Colonic mucosa (tissue), 4 donors: ENCODE measurements at regions not wholly inside any gene's neighbourhood (a gene's known extent, or its start where the extent isn't known, plus 50 kb on each side); places are given as distances from the start of the nearest gene placed in this dataset.

Source experiments
- DNase-seq: peaks from one replicate; pipeline ENCODE4 v3.0.0-alpha.2; 2020
- H3K27ac ChIP-seq: fragments of 200-600 bp; one replicate; pipeline ENCODE4 v1.8.0; 2021
- H3K27me3 ChIP-seq: fragments of 200-600 bp; one replicate; pipeline ENCODE4 v1.8.0; 2021
- H3K36me3 ChIP-seq: fragments of 200-600 bp; one replicate; pipeline ENCODE4 v1.8.0; 2021
- H3K4me1 ChIP-seq: fragments of 200-600 bp; one replicate; pipeline ENCODE4 v1.8.0; 2021; ENCODE audit warnings: mild to moderate bottlenecking
- H3K4me3 ChIP-seq: fragments of 200-600 bp; one replicate; pipeline ENCODE4 v1.8.0; 2021
- H3K9ac ChIP-seq, 2 donors: one replicate each; pipeline ENCODE4 v1.7.0; 2013; ENCODE audit warnings: control low read depth in 2 of 2, low read depth in 2 of 2, low read length in 2 of 2
- H3K9me3 ChIP-seq: fragments of 200-600 bp; one replicate; pipeline ENCODE4 v1.8.0; 2021
- CTCF ChIP-seq: fragments of 200-600 bp; IDR thresholded peaks from one replicate; pipeline ENCODE4 v1.8.0; 2022; ENCODE audit warnings: antibody characterized with exemption, mild to moderate bottlenecking
- intact Hi-C: fragments of 100-400 bp; cut with DNase I; formaldehyde crosslinking; loops from one replicate; pipeline ENCODE4 v1.14.1; 2022
- donor health status: healthy.
- donor health status: DM: no; HTN: no; CAD: no.
- donor health status: DM: no; HTN: no; CAD: no.

GRCh38 chr20:48015943-48016723 is 230.9 kb upstream of the SULF2 start:
- Histone ChIP-seq H3K36me3 (no peaks in the 10 kb centered on the region), H3K4me3 (no peak overlapping the region), H3K9ac (no peak overlapping the region), H3K27me3 (no peaks in the 10 kb centered on the region), H3K9me3 (no peaks in the 10 kb centered on the region), H3K4me1 (no peaks in the 10 kb centered on the region), H3K27ac (no peak overlapping the region)
- no peak for DNase-seq
- intact Hi-C loops = no loop called here
- TF ChIP-seq CTCF = no peak

- Histone ChIP-seq H3K36me3 (no peaks in the 10 kb centered on the region), H3K27ac (no peak overlapping the region), H3K4me1 (no peaks in the 10 kb centered on the region), H3K4me3 (no peak overlapping the region), H3K27me3 (no peaks in the 10 kb centered on the region), H3K9ac (no peak overlapping the region), H3K9me3 (no peaks in the 10 kb centered on the region)
- no peak for TF ChIP-seq CTCF
- intact Hi-C loops = no loop called here
- DNase-seq = no peak
These were observed 230.0 kb upstream of the SULF2 start for GRCh38 chr20:48015141-48015910.

- no peaks in the 10 kb centered on the region for H3K27me3 ChIP-seq
- no peak for TF ChIP-seq CTCF
These were observed 227.2 kb upstream of the SULF2 start for GRCh38 chr20:48012401-48012974.

GRCh38 chr20:48011025-48011424 is 225.7 kb upstream of the SULF2 start:
- intact Hi-C loops = no loop called here
- no peak for TF ChIP-seq CTCF
- Histone ChIP-seq H3K9ac (no peak overlapping the region), H3K36me3 (no peaks in the 10 kb centered on the region), H3K4me1 (no peaks in the 10 kb centered on the region), H3K4me3 (no peak overlapping the region), H3K27me3 (peaks cover 5% of the 10 kb centered on the region), H3K9me3 (no peaks in the 10 kb centered on the region), H3K27ac (no peak overlapping the region)
- DNase-seq = no peak

More at GRCh38 chr20:48012401-48012974, 227.2 kb upstream of the SULF2 start:
- Histone ChIP-seq H3K4me3 (no peak overlapping the region), H3K36me3 (no peaks in the 10 kb centered on the region), H3K9ac (no peak overlapping the region), H3K4me1 (no peaks in the 10 kb centered on the region), H3K27ac (no peak overlapping the region), H3K9me3 (no peaks in the 10 kb centered on the region)
- intact Hi-C loops = no loop called here
- no peak for DNase-seq

GRCh38 chr20:48010623-48011022 is 225.3 kb upstream of the SULF2 start:
- H3K27ac ChIP-seq = no peak overlapping the region
- no peak overlapping the region for H3K4me3 ChIP-seq
- no peaks in the 10 kb centered on the region for H3K36me3 ChIP-seq
- H3K4me1 ChIP-seq = no peaks in the 10 kb centered on the region
- no peak for TF ChIP-seq CTCF
- intact Hi-C loops = no loop called here
- no peaks in the 10 kb centered on the region for H3K9me3 ChIP-seq
- H3K27me3 ChIP-seq = peaks cover 5% of the 10 kb centered on the region
- DNase-seq = no peak
- no peak overlapping the region for H3K9ac ChIP-seq
